ENCODE measurements at regions not wholly inside any gene's neighbourhood (a gene's known extent, or its start where the extent isn't known, plus 50 kb on each side); places are given as distances from the start of the nearest gene placed in this dataset.

- no peak for TF ChIP-seq YY1 (IDR thresholded peaks at IDR 0.05; ENCODE audit: insufficient read depth, insufficient read length)
- TF ChIP-seq ZNF274 (IDR thresholded peaks at IDR 0.05; ENCODE audit: low read depth, low read length): no peak
These were observed 127.5 kb upstream of the GK2 start for GRCh38 chr4:79535516-79535915.
